ENCODE measurements at regions not wholly inside any gene's neighbourhood (a gene's known extent, or its start where the extent isn't known, plus 50 kb on each side); places are given as distances from the start of the nearest gene placed in this dataset.

- TF ChIP-seq EZH2 (IDR thresholded peaks at IDR 0.05; ENCODE audit: borderline replicate concordance, low read depth, low read length, severe bottlenecking) = no peak
- no peak for TF ChIP-seq CTCF (IDR thresholded peaks at IDR 0.05; ENCODE audit: borderline replicate concordance, extremely low read depth, low read length, poor library complexity, severe bottlenecking)
Observed at GRCh38 chr21:26752849-26753248, 92.4 kb downstream of the ADAMTS1 start.
